MM.1S (cell line): ENCODE measurements at regions not wholly inside any gene's neighbourhood (a gene's known extent, or its start where the extent isn't known, plus 50 kb on each side); places are given as distances from the start of the nearest gene placed in this dataset.

Experiments used
- DNase-seq: peaks from one replicate; pipeline ENCODE4 v3.0.0-alpha.2; 2015
- H2AFZ ChIP-seq: fragments of 300-600 bp; sonication (generic); 2 replicates; pipeline ENCODE4 v1.6.0; 2016; ENCODE audit warnings: antibody characterized with exemption, low read length
- H3F3A ChIP-seq: fragments of 300-600 bp; sonication (generic); 2 replicates; pipeline ENCODE4 v1.6.1; 2016; ENCODE audit warnings: mild to moderate bottlenecking, antibody characterized with exemption, low read length, moderate library complexity, mixed read lengths; ENCODE audit not compliant: insufficient read depth
- H3K27ac ChIP-seq: fragments of 300-600 bp; sonication (generic); 2 replicates; pipeline ENCODE4 v1.5.1; 2016; ENCODE audit warnings: mild to moderate bottlenecking, low read length
- H3K27me3 ChIP-seq: fragments of 300-600 bp; sonication (generic); replicated peaks from 2 replicates; pipeline ENCODE4 v1.6.0; 2016; ENCODE audit warnings: low read length; ENCODE audit not compliant: insufficient read depth
- H3K36me3 ChIP-seq: fragments of 300-600 bp; sonication (generic); replicated peaks from 2 replicates; pipeline ENCODE4 v1.6.1; 2016; ENCODE audit warnings: mild to moderate bottlenecking, low read length, mixed read lengths; ENCODE audit not compliant: insufficient read depth
- H3K4me1 ChIP-seq: fragments of 300-600 bp; sonication (generic); 2 replicates; pipeline ENCODE4 v1.6.1; 2016; ENCODE audit warnings: low read length, mixed read lengths
- H3K4me2 ChIP-seq: fragments of 300-600 bp; sonication (generic); 2 replicates; pipeline ENCODE4 v1.6.0; 2016; ENCODE audit warnings: low read depth, low read length
- H3K4me3 ChIP-seq: fragments of 300-600 bp; sonication (generic); 2 replicates; pipeline ENCODE4 v1.5.1; 2016; ENCODE audit warnings: low read length, mixed read lengths
- H3K79me2 ChIP-seq: fragments of 300-600 bp; sonication (generic); 2 replicates; pipeline ENCODE4 v1.6.1; 2016; ENCODE audit warnings: mixed run types, low read length, mixed read lengths
- H3K9ac ChIP-seq: fragments of 300-600 bp; sonication (generic); 2 replicates; pipeline ENCODE4 v1.6.1; 2016; ENCODE audit warnings: low read length, mixed read lengths
- H3K9me2 ChIP-seq: fragments of 300-600 bp; sonication (generic); replicated peaks from 2 replicates; pipeline ENCODE4 v1.6.1; 2016; ENCODE audit warnings: mild to moderate bottlenecking, low read length, mixed read lengths; ENCODE audit not compliant: insufficient read depth
- H3K9me3 ChIP-seq: fragments of 300-600 bp; sonication (generic); replicated peaks from 2 replicates; pipeline ENCODE4 v1.6.1; 2016; ENCODE audit warnings: mild to moderate bottlenecking, low read length, mixed read lengths; ENCODE audit not compliant: insufficient read depth
- H4K20me1 ChIP-seq: fragments of 300-600 bp; sonication (generic); 2 replicates; pipeline ENCODE4 v1.6.1; 2016; ENCODE audit warnings: mild to moderate bottlenecking, low read length, moderate library complexity, mixed read lengths; ENCODE audit not compliant: insufficient read depth
- CTCF ChIP-seq: fragments of 300-600 bp; sonication (generic); IDR thresholded peaks from 2 replicates; pipeline ENCODE4 v1.5.1; 2016; ENCODE audit warnings: antibody characterized with exemption, low read length, mixed read lengths
- EZH2 ChIP-seq: fragments of 300-600 bp; sonication (generic); optimal IDR thresholded peaks from 2 replicates; pipeline ENCODE3; 2017; ENCODE audit warnings: low read depth, mild to moderate bottlenecking, antibody characterized with exemption, low read length, mixed read lengths
- EZH2phosphoT487 ChIP-seq: fragments of 300-600 bp; sonication (generic); IDR thresholded peaks from 2 replicates; pipeline ENCODE4 v1.6.1; 2018; ENCODE audit warnings: antibody characterized with exemption, low read length

GRCh38 chr14:98689951-98690350 lies 582.0 kb downstream of the BCL11B start:
- Histone ChIP-seq H3K36me3 (no peaks in the 10 kb centered on the region), H3K79me2 (no peaks in the 10 kb centered on the region), H4K20me1 (no peaks in the 10 kb centered on the region), H3K4me3 (no peak overlapping the region), H3K9me3 (no peaks in the 10 kb centered on the region), H3F3A (no peaks in the 10 kb centered on the region), H3K27me3 (no peaks in the 10 kb centered on the region), H3K4me2 (no peak overlapping the region), H3K9me2 (no peaks in the 10 kb centered on the region), H3K27ac (no peak overlapping the region), H3K4me1 (no peaks in the 10 kb centered on the region), H3K9ac (no peak overlapping the region), H2AFZ (no peak overlapping the region)
- TF ChIP-seq CTCF (no peak), EZH2 (no peak), EZH2phosphoT487 (no peak)
- no peak for DNase-seq

- no peak for TF ChIP-seq EZH2
- no peak for TF ChIP-seq EZH2phosphoT487
- TF ChIP-seq CTCF: no peak
- H3K9me3 ChIP-seq: no peaks in the 10 kb centered on the region
- H3K4me1 ChIP-seq: no peaks in the 10 kb centered on the region
- no peaks in the 10 kb centered on the region for H3K36me3 ChIP-seq
- no peaks in the 10 kb centered on the region for H4K20me1 ChIP-seq
- H3K9me2 ChIP-seq: no peaks in the 10 kb centered on the region
- no peaks in the 10 kb centered on the region for H3F3A ChIP-seq
- no peak overlapping the region for H3K4me3 ChIP-seq
- H3K27ac ChIP-seq: no peak overlapping the region
- no peak overlapping the region for H3K4me2 ChIP-seq
- H3K79me2 ChIP-seq: no peaks in the 10 kb centered on the region
- H3K9ac ChIP-seq: no peak overlapping the region
- no peak for DNase-seq
- no peaks in the 10 kb centered on the region for H3K27me3 ChIP-seq
- no peak overlapping the region for H2AFZ ChIP-seq
These were observed 579.2 kb downstream of the BCL11B start for GRCh38 chr14:98692832-98693231.

GRCh38 chr14:98694541-98694940 lies 577.5 kb downstream of the BCL11B start:
- TF ChIP-seq CTCF: no peak
- TF ChIP-seq EZH2phosphoT487: no peak
- TF ChIP-seq EZH2: no peak
- H3K4me1 ChIP-seq: no peaks in the 10 kb centered on the region
- no peak overlapping the region for H3K4me2 ChIP-seq
- H2AFZ ChIP-seq: no peak overlapping the region
- H3K79me2 ChIP-seq: no peaks in the 10 kb centered on the region
- no peaks in the 10 kb centered on the region for H3K9me3 ChIP-seq
- no peak overlapping the region for H3K9ac ChIP-seq
- no peaks in the 10 kb centered on the region for H3K9me2 ChIP-seq
- no peaks in the 10 kb centered on the region for H3F3A ChIP-seq
- H4K20me1 ChIP-seq: no peaks in the 10 kb centered on the region
- no peaks in the 10 kb centered on the region for H3K27me3 ChIP-seq
- no peaks in the 10 kb centered on the region for H3K36me3 ChIP-seq
- no peak overlapping the region for H3K27ac ChIP-seq
- DNase-seq: no peak
- H3K4me3 ChIP-seq: no peak overlapping the region

- H3K79me2 ChIP-seq: no peaks in the 10 kb centered on the region
- no peaks in the 10 kb centered on the region for H3K9me3 ChIP-seq
- H3K9me2 ChIP-seq: no peaks in the 10 kb centered on the region
- no peaks in the 10 kb centered on the region for H3F3A ChIP-seq
- H3K4me3 ChIP-seq: no peak overlapping the region
- H4K20me1 ChIP-seq: no peaks in the 10 kb centered on the region
- DNase-seq: no peak
- no peak overlapping the region for H3K4me2 ChIP-seq
- no peak overlapping the region for H2AFZ ChIP-seq
- H3K9ac ChIP-seq: no peak overlapping the region
- no peaks in the 10 kb centered on the region for H3K4me1 ChIP-seq
- no peaks in the 10 kb centered on the region for H3K27me3 ChIP-seq
- no peak for TF ChIP-seq EZH2
- TF ChIP-seq CTCF: no peak
- TF ChIP-seq EZH2phosphoT487: no peak
- no peak overlapping the region for H3K27ac ChIP-seq
- no peaks in the 10 kb centered on the region for H3K36me3 ChIP-seq
These were observed 576.2 kb downstream of the BCL11B start for GRCh38 chr14:98695809-98696208.
